Inferior parietal cortex (tissue), 1 donor: ENCODE measurements at regions not wholly inside any gene's neighbourhood (a gene's known extent, or its start where the extent isn't known, plus 50 kb on each side); places are given as distances from the start of the nearest gene placed in this dataset.
A peak's percentile ranks its signal among the peaks of the same experiment; 100 is the strongest.

Experiments used
- DNase-seq: peaks from one replicate; pipeline ENCODE4 v3.0.0-alpha.2; 2016; ENCODE audit errors: extremely low spot score

GRCh38 chr20:60507087-60507694 is 549.0 kb downstream of the CDH26 start:
- DNase-seq = no peak

GRCh38 chr20:60509407-60509806 is 551.2 kb downstream of the CDH26 start:
- DNase-seq = no peak

GRCh38 chr20:60510356-60510755 is 552.1 kb downstream of the CDH26 start:
- no peak for DNase-seq

GRCh38 chr20:60512443-60512842 is 554.2 kb downstream of the CDH26 start:
- peak; percentile 11 for DNase-seq

GRCh38 chr20:60513141-60513540 is 554.9 kb downstream of the CDH26 start:
- no peak for DNase-seq

GRCh38 chr20:60516442-60516841 is 558.2 kb downstream of the CDH26 start:
- DNase-seq = no peak

GRCh38 chr20:60518022-60518421 is 559.8 kb downstream of the CDH26 start:
- no peak for DNase-seq

GRCh38 chr20:60525397-60525796 is 567.2 kb downstream of the CDH26 start:
- no peak for DNase-seq

GRCh38 chr20:60527656-60528055 is 569.4 kb downstream of the CDH26 start:
- no peak for DNase-seq

GRCh38 chr20:60528141-60528540 is 569.9 kb downstream of the CDH26 start:
- no peak for DNase-seq

- DNase-seq = no peak
These were observed 570.9 kb downstream of the CDH26 start for GRCh38 chr20:60529149-60529548.

GRCh38 chr20:60535211-60535610 is 577.0 kb downstream of the CDH26 start:
- no peak for DNase-seq

- DNase-seq = no peak
These were observed 582.4 kb downstream of the CDH26 start for GRCh38 chr20:60540591-60540990.

GRCh38 chr20:60541991-60542390 is 583.8 kb downstream of the CDH26 start:
- DNase-seq = no peak

- DNase-seq = no peak
These were observed 585.4 kb downstream of the CDH26 start for GRCh38 chr20:60543598-60543997.

GRCh38 chr20:60553095-60553494 is 594.9 kb downstream of the CDH26 start:
- DNase-seq = no peak

GRCh38 chr20:60558486-60558885 is 600.3 kb downstream of the CDH26 start:
- DNase-seq = no peak

- no peak for DNase-seq
These were observed 601.2 kb downstream of the CDH26 start for GRCh38 chr20:60559462-60559861.

GRCh38 chr20:60561052-60561451 is 602.8 kb downstream of the CDH26 start:
- no peak for DNase-seq

GRCh38 chr20:60565083-60565482 is 606.9 kb downstream of the CDH26 start:
- DNase-seq = no peak

GRCh38 chr20:60565551-60565950 is 607.3 kb downstream of the CDH26 start:
- no peak for DNase-seq

GRCh38 chr20:60569116-60569515 is 610.9 kb downstream of the CDH26 start:
- no peak for DNase-seq

GRCh38 chr20:60570481-60571277 is 612.5 kb downstream of the CDH26 start:
- no peak for DNase-seq
